ENCODE measurements at regions not wholly inside any gene's neighbourhood (a gene's known extent, or its start where the extent isn't known, plus 50 kb on each side); places are given as distances from the start of the nearest gene placed in this dataset.

DNA sequence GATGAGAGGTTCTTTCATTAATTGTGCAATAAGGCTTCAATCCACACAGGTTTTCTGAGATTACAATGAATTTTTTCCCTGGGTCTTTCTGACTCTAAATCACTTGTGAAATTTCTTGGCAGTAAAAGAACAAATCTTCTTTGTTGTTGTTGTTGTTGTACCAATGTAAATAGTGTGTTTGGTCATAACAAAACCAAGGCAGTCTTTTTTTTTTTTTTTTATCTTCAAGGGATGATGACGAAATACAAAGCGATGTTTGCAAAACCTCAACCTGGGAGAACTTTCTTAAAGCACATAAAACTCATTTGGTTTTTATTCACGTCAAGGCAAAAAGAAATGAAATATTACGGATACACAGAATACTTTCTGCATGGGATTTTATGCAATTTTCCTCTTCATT lies 462.0 kb downstream of the LIG4 start:
- no peak for DNase-seq (ENCODE audit: low read depth in 2 of 2)

DNA sequence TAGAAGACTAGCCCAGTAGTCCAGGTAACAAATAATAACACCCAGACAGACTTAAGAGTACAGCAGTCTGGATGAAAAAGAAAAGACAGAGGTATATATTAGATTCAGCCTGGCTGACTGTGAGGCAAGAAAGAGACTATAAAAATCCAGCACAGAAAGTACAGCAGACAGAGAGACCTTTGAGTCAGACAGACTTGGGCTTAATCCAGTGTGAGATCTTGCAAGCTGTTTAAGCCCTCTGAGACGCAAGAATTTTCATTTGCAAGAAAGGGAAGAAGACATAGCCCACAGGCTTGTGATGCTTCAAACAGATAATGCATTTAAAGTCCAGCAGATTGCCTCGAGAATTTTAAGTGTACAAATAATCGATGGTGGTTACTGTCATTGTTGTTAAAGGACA lies 471.4 kb downstream of the LIG4 start:
- no peak for DNase-seq (ENCODE audit: low read depth in 2 of 2)

DNA sequence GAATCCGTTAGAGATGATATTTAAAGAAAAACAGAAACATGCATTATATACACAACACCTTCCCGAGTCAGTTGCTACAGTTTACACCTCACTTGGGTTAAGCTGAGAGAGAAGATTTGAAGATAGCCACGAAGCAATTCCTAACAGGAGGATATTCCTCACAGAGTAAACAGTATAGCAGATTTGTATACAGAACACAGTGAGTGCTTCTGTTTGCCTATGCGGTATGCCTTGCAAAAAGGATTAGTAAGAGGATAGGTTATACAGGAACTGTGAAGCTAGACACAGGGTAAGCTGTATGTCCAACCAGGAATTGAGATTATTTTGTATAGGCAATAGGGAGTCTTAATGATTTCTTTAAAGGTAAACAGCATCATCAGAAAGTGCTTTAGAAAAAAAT lies 471.8 kb downstream of the LIG4 start:
- no peak for DNase-seq (ENCODE audit: low read depth in 2 of 2)

DNA sequence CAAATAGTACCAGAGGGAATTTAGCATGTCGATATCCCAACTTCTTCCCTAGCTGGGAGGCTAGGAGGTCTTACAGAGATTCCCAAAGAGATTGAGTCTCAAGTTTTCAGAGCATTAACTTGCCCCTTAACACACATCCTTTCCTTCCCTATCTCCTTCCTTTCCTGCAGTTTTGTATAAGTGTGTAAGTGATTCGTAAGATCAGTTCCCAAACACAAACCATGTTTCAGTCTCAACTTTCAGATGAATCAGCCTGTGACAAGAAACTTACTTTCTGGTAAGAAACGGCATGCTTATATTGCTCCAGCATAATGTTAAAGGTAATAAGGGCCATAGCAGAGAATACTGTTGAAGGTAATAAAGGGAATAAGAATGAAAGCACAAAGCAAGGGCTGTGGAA lies 472.2 kb downstream of the LIG4 start:
- DNase-seq (ENCODE audit: low read depth in 2 of 2), result no peak

DNA sequence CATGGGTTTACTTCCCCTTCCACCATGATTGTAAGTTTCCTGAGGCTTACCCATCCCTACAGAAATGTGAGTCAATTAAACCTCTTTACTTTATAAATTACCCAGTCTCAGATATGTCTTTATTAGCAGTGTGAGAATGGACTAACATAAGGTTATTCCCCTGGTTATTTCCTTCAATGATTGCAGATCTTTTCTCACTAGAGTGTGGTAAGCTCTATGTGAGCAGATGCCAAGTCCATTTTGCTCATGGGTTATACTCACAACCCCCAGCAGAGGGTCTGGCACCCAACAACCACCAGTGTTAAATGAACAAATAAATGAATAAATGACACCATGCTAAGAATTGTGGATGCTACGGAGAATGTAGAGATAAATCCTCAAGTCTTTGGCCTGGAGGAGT lies 472.8 kb downstream of the LIG4 start:
- no peak for DNase-seq (ENCODE audit: low read depth in 2 of 2)

DNA sequence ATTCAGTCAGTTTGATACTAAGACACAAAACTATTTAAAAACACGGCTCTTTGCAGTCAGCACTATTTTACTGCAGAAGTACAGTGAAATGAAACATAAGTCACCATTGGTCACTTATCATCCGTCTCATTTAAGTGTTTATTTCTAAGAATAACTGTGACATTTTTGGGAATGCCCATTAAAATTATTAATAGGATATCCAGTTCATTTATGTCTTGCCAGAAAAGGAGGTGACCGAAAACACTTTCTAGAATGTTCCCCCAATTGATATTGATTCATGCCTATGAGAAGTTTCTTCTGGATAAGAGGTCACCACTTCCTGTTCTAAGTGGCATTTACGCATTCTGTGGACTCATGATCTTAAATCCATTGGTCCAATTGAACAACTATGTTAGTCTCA lies 477.3 kb downstream of the LIG4 start:
- no peak for DNase-seq (ENCODE audit: low read depth in 2 of 2)

DNA sequence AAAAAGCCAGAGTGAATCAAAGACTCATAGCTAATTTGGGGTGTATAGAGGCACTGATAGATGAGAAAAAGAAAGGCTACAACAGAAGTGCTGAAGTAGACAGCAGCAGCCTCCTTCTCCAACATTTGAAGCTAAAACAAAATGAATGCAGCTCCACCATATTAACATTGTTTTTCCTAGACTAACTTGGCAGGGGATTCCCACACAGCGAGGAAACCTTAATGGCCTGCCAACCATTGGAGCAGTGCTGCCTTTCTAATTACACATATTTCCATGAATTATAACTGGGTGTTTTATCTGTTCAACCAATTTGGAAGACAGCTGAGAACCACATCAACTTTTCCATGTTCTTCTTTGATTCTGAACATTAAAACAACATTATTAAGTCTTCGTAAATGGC lies 478.6 kb downstream of the LIG4 start:
- DNase-seq (ENCODE audit: low read depth in 2 of 2), result no peak

DNA sequence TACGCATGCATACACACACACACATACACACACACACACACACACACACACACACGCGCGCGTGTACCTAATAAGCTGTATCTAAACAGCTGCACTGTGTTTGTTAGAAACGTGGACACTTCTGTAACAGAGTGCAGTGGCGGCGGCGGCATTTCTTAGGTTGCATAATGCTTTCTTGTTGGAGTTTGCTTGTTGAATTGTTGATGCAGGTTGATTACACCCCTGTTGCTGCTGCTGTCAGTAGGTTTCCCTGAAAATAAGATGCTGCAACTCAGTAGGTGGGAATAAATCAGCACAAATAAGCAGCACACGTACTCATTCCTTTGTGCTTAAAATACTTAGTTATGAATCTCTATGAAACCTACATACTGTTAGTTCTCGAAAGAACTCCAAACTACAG lies 479.2 kb downstream of the LIG4 start:
- no peak for DNase-seq (ENCODE audit: low read depth in 2 of 2)

DNA sequence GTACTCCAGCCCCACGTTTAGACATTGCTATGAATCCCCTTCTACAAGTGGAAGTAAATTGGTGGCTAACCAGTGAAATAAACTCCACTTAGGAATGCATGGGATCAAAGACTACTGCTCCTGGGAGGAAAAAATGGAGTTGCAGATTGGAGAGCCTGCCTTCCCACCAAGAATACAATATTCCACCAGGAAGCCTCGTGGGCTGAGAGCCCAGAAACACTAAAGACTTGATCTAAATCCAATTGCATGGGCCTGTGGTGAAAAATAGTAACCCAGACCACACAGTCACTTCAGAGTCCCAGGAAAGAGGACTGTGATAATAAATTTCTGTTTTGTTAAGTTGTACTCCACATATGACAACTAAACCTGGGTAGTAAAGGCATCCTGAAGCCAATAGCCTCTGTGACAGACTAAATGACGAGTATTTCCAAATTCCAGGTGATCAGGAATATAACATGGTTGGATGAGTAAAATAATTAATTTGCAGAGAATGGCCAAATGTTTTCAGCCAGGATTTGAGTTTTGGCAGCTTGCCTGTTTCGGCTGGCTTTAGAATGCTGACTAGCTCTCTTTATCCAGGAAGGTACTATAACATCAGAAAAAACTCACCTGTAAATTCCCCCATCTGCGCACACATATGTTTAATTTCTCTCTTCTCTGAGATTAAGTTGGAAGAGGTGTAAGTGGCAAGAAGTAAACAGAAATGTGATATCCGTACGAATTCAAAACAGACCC lies 480.3 kb downstream of the LIG4 start:
- no peak for DNase-seq (ENCODE audit: low read depth in 2 of 2)

DNA sequence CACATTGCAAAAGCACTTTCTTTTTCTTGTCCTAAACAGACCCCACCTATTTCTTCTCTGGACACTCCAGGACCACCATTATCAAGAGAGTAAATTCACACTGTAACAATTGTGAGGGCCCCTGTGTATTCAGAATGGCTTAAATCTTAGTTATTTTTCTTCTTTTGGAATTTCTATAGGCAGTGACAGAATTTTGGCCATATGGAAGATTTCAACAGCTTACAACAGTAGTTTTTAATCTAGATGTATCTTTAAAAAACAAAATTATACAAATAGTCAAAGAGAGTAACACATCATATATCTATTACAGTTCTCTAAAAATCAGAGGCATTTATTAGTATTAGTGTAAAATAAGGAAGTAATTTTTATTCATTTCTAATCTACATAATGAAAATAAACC lies 482.1 kb downstream of the LIG4 start:
- no peak for DNase-seq (ENCODE audit: low read depth in 2 of 2)

DNA sequence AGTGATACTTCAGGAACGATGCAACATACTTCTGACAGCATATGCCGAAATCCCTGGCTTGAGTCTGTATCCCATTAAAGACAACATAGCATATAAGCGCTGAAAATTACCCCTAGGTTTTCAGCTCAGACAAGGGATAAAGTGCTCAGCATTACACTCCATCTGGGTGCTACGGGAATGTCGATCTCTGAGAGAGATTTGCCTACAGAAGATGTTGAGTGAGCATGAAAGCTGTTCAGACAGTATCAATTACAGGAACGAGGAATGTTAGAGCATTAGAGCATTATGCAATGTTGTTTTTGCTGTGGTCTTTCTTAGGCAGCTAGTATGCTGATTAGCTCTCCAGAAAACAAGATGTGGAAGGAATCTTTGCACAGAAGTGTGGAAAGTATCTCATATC lies 484.5 kb downstream of the LIG4 start:
- no peak for DNase-seq (ENCODE audit: low read depth in 2 of 2)

DNA sequence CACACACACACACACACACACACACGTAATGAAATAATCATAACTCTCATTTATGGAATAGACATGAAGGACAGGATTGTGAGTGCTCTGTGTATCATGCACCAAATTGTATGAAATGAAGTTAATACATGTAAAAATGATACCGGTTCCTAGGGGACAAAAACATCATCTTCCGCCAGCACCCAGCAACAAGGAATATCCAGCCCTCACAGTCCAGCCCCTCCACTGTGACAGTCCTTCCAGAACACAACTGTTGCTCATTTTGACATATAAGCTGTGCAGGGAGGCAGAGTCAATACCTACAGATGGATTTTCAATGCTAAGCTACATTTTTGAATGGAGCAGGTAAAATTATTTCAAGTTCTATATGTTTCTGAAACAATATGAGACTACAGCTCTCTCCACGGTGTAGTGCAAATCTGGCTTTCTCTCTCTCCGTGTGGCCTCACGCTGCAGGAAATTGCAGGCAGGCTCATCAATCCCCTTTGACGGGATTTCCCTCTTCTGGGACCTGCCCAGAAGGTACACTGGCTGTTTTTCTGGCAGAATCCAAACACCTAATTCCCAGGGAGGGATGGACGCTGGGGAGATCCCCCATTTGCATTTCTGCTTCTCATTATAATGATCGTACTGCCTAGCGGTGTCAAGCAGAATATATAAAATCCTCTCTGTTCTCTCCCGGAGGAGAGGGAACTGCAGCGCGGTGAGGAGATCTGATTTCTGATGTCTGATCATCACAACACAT lies 494.0 kb downstream of the LIG4 start:
- no peak for DNase-seq (ENCODE audit: low read depth in 2 of 2)

DNA sequence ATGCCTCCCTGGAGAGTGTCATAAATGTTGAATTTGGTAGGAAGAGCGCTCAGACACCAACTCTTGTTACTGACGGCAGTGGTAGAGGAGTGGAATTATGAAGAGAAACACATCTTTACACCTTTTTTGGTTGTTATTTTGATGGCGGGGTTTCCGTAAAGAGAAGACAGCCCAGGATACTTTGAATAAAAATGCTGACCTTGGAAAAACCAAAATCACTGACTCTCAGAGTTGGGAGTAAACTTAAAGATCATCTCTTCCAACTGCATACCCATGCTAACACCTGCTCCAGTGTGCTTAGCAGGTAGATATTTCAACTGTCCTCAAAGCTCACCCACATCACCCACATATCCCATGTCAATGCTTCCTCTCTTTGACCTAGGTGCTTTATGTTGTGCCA lies 498.6 kb downstream of the LIG4 start:
- no peak for DNase-seq (ENCODE audit: low read depth in 2 of 2)

DNA sequence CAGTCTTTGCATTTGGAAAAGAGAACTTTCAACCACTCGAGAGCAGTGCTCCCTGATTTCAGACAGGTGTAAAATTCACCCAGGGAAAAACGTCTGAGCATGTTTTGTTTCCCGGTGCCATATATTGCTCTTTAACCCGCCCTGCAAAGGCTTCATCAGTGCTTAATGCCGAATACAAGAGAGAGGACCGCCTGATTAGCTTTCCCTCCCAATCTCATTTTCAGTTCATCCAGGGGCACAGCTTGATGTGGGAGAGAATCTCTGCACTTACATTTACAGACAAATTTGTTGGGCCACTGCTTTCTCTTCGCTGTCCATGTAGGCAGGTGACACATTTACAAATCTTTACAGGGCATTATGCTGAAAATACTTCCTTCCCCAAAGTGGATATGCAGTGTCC lies 499.1 kb downstream of the LIG4 start:
- DNase-seq (ENCODE audit: low read depth in 2 of 2), result no peak

DNA sequence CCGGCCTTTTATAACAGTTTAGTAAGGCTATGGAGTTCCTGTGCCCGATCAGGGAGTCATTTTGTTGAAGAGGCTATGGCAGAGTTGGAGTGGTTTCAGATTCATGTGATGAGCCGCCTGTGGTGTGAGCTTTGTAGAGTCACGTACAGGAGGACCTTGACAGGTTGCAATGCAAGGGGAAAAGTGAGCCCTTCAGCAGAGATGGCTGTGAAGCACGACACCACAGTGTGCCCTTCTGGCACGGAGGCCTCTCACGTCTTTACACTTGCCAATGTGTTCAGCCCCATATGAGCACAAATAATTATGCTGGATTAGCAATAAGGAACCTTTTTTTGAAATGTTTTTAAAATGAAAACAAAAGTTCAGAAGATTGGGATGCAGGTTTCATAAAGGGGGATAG lies 499.8 kb downstream of the LIG4 start:
- no peak for DNase-seq (ENCODE audit: low read depth in 2 of 2)

DNA sequence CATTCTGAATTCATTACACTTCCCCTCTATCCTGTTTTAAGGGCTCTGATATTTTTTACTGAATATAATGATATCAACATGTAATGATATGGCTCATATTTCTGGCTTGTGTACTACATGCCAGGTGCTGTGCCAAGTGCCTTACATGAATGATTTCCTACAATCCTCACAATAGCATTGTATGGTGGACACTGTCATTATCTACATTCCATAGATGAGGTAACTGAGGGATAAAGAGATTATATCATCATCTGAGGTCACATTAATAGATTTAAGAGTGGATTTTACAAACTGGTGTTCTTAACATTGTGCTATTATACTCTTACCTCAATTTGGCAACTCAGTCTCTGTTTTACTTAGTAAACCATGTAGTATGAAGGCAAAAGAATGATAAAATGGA lies 502.0 kb downstream of the LIG4 start:
- DNase-seq (ENCODE audit: low read depth in 2 of 2), result no peak

DNA sequence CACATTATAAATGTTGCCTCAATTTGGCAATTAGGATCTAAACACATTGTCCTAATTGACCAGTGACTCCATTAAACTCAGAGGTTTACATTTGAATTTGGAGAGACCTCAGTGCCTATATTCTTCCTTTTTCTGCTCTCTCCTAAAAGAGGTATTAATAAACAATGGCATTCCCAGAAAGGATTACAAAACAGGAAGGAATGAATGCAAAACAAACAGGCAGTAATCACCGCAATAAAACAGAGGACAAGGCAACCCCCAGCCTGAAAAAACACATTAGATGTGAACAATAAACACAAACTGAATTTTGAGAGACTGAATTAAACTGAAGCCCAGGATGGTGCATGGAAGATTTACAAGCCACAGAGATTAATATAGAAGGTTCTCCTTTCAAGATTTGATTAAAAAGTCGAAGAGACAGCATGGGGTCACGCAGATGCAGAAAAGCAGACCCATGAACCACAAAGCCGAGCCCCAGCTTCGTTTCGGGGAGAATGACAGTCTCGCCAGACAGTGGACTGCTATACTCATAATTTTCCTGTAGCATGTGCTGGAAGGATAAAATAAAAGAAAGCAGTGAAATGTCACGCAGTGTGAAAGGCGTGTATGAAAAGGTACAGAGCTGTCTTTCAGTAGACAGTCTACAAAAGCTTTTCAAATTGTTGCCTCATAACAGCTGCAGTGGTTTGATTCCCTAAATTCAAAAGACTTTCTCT lies 503.0 kb downstream of the LIG4 start:
- DNase-seq (ENCODE audit: low read depth in 2 of 2), result no peak

DNA sequence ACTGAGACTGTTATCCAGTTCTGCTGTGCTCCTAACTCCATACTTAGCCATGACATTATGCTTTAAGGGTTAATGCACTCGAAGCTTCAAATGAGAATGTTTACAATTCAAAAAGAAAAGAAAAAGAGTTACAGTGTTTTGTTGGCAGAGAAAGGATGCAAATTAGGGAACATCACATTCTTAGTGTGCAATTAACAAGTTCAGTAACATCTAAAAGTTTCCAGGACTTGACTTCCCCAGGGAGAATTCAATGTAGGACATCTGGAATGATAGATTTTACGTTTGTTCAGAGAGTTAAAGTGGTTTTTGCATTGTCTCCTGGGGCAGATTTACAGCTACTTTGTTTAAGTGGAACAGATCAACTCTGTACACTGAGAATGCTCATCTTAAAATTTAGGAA lies 525.2 kb downstream of the LIG4 start:
- DNase-seq (ENCODE audit: low read depth in 2 of 2), result no peak

DNA sequence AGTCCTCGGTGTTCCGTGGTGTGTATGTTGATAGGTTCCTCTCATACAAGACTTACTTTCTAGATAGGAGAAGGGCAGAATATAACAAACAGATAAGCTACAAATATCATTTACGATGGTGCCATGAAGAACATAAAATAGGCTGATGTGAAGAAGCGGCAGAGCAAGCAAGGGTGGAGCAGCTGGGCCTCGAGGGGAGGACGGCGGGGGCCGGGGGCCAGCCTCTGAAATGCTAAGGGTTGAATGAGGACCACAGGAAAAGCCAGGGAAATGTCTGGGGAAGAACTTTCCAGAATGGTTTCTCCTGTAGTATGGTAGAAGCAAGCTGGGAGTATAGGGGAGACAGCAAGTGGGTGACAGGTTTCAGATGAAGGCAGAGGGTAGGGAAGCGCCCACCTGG lies 529.5 kb downstream of the LIG4 start:
- DNase-seq (ENCODE audit: low read depth in 2 of 2), result no peak

DNA sequence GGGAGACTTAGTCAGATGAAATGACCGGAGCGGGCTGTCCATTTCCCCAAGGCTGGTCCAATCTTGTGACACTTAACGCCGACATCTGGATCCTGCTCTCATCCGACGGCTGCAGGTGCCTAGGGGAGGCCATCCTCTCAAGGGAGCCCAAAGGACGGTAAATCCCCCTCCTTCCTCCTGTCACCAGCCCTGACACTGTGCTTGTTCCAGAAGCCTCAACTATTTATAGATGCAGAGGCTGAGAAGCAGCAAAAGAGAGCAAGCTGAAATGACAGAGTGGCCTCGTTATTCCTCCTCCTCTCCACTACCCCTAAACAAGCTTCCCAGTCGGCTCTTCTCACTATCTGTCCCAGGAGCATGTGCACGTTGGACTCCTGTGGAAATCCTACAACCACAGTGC lies 533.7 kb downstream of the LIG4 start:
- DNase-seq (ENCODE audit: low read depth in 2 of 2), result no peak

DNA sequence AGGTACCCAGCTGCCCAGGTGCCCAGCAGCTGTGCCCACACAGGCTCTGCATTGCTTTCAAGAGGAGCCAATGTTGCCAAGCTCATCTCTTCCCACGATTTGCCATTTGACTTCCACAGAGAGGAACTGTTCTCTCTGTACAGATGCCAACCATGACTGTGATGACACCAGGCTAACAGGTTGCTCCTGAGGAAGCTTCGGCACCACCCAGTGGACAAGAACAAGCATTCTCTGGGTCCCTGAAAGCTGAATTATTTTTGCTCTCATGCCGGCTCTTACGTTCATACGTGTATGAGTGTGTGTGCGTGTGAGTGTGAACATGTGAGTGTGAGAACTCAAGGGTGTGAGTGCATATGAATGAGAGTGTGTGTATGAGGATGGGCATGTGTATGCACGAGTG lies 535.2 kb downstream of the LIG4 start:
- DNase-seq (ENCODE audit: low read depth in 2 of 2), result no peak

DNA sequence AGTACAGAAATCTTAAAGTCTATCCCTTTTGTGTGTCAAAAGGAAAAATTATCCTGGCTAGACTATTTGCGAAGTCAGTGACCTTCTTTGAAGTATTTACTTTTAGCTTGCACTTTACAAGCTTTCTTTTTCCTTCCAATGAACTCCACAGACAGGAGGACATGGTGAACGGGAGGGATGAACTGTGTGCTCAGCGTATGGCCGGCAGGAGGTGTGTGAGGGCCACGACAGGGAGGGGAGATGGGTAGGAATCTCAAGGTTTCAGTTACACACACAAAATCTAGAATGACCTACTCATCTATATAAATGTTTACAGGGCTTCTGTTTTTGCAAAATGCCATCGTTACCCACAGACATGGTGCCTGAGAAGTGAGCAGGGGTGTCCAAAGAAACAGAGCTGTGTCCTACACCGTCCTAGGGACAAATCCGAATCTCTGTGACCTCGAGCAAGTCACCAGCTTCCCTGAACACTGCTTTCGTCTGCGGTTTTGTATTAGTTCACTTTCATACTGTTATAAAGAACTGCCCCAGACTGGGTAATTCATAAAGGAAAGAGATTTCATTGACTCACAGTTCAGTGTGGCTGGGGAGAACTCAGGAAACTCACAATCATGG lies 537.2 kb downstream of the LIG4 start:
- DNase-seq (ENCODE audit: low read depth in 2 of 2), result no peak

Measured in stimulated activated CD8-positive, alpha-beta memory T cell treated with anti-CD3 and anti-CD28 coated beads, Interleukin-7, amount 100 ng/mL, for 4 hours (primary cell).